MM.1S (cell line): ENCODE measurements at regions not wholly inside any gene's neighbourhood (a gene's known extent, or its start where the extent isn't known, plus 50 kb on each side); places are given as distances from the start of the nearest gene placed in this dataset.

Experiments used
- EZH2 ChIP-seq: fragments of 300-600 bp; sonication (generic); optimal IDR thresholded peaks from 2 replicates; pipeline ENCODE3; 2017; ENCODE audit warnings: low read depth, mild to moderate bottlenecking, antibody characterized with exemption, low read length, mixed read lengths
- EZH2phosphoT487 ChIP-seq: fragments of 300-600 bp; sonication (generic); IDR thresholded peaks from 2 replicates; pipeline ENCODE4 v1.6.1; 2018; ENCODE audit warnings: antibody characterized with exemption, low read length
- TF ChIP-seq, protein P1 (sequence below): fragments of 300-600 bp; sonication (generic); IDR thresholded peaks from 2 replicates; pipeline ENCODE4 v1.5.1; 2016; ENCODE audit warnings: antibody characterized with exemption, low read length, mixed read lengths

DNA sequence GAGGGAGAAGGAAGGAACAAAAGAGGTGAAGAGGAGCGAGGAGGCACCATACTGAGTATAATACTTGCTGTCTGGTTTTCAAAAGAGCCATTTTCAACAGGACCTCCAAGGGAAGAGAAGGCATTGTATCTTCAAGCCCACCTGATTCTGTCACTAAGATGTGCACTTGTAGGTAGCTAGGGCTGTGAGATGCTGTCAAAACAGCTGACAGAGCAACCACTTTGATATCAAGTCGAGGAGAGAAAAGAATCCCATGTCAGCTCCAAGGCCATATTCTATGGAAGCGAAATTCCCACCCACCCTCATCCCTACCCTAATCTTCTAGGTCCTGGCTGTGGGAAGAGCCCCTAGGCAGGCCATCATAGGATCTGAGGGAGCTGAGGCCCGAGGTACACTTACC, 70.9 kb upstream of the PRDM11 start:
- TF ChIP-seq, protein P1, sequence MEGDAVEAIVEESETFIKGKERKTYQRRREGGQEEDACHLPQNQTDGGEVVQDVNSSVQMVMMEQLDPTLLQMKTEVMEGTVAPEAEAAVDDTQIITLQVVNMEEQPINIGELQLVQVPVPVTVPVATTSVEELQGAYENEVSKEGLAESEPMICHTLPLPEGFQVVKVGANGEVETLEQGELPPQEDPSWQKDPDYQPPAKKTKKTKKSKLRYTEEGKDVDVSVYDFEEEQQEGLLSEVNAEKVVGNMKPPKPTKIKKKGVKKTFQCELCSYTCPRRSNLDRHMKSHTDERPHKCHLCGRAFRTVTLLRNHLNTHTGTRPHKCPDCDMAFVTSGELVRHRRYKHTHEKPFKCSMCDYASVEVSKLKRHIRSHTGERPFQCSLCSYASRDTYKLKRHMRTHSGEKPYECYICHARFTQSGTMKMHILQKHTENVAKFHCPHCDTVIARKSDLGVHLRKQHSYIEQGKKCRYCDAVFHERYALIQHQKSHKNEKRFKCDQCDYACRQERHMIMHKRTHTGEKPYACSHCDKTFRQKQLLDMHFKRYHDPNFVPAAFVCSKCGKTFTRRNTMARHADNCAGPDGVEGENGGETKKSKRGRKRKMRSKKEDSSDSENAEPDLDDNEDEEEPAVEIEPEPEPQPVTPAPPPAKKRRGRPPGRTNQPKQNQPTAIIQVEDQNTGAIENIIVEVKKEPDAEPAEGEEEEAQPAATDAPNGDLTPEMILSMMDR: no peak
- TF ChIP-seq EZH2phosphoT487: no peak
- TF ChIP-seq EZH2: no peak
